ENCODE measurements at regions not wholly inside any gene's neighbourhood (a gene's known extent, or its start where the extent isn't known, plus 50 kb on each side); places are given as distances from the start of the nearest gene placed in this dataset.
A peak's percentile ranks its signal among the peaks of the same experiment; 100 is the strongest.

DNA sequence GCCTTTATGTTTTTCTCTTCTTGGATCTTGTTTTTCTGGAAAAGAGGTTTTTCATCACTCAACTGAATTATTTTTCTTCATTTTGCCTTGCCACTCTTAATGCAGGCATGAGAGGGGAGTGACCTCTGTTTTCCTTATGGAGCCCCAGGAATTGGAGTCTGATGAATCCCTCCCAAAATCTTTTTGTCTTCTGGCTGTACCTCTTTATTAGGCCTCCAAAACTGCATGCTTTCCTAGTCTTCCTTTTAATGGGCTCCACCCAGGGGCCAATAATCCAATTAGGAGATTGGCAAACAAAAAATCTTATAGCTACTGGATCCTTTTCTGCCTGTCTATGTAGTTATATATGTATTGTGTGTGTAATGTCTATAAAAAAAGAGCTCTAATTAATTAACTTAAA is 192.4 kb upstream of the PEX5L start:
- Mint-ChIP-seq H3K4me3 (no peak overlapping the region), H3K27me3 (no peaks in the 10 kb centered on the region), H3K9me3 (peaks cover 28% of the 10 kb centered on the region), H3K36me3 (ENCODE audit: low read depth) (peaks cover 2% of the 10 kb centered on the region), H3K4me1 (no peaks in the 10 kb centered on the region), H3K27ac (no peak overlapping the region)
- ATAC-seq (no peak), DNase-seq (no peak)

DNA sequence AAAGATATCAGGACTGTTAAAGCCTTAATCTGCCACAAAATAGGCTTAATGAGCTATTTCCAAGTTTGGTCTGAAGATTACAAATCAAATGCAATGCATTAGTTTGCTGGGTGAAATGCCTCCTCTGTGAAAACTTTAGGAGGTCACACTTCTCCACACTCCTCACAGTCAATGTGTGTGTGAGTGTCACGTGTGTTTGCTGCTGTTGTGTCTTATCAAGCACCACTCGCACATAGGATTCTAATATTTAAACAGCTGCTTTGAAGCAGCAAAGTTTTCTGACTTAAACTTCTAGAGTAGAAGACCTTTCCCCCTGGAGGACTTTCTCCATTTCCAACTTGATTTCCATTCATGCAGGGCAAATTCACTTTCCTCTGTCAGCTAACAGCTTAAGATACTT is 203.2 kb upstream of the PEX5L start:
- no peak for ATAC-seq
- Mint-ChIP-seq H3K27ac (no peak overlapping the region), H3K36me3 (ENCODE audit: low read depth) (no peaks in the 10 kb centered on the region), H3K27me3 (peaks cover under 1% of the 10 kb centered on the region), H3K9me3 (peaks cover 7% of the 10 kb centered on the region), H3K4me3 (no peak overlapping the region), H3K4me1 (no peaks in the 10 kb centered on the region)
- DNase-seq = no peak

DNA sequence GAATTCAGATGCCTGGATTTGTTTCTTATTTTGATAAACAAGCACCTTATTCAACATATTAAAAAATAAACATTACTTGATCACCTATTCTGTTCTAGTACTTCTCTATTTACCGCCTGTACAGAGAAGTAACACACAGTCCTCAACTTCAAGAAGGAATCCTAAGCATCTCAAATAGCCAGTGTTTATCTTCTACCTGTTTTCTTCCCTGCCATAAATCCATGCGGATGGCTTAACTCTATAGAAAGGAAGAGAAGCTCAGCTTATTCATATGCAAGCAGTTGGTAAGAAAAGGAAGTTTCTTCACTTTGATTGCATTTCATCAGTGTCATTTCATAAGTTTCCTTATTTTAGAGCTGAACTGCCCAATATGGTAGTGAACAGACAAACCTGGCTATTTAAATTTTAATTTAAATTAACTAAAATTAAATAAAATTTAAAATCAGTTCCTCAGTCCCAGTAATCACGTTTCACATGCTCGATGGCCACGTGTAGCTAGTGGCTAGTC is 210.0 kb upstream of the PEX5L start:
- no peaks in the 10 kb centered on the region for H3K36me3 Mint-ChIP-seq (ENCODE audit: low read depth)
- no peaks in the 10 kb centered on the region for H3K4me1 Mint-ChIP-seq
- no peak for ATAC-seq
- DNase-seq = no peak
- H3K27me3 Mint-ChIP-seq = peaks cover 2% of the 10 kb centered on the region
- no peak overlapping the region for H3K4me3 Mint-ChIP-seq
- H3K9me3 Mint-ChIP-seq = peaks cover 5% of the 10 kb centered on the region
- no peak overlapping the region for H3K27ac Mint-ChIP-seq

DNA sequence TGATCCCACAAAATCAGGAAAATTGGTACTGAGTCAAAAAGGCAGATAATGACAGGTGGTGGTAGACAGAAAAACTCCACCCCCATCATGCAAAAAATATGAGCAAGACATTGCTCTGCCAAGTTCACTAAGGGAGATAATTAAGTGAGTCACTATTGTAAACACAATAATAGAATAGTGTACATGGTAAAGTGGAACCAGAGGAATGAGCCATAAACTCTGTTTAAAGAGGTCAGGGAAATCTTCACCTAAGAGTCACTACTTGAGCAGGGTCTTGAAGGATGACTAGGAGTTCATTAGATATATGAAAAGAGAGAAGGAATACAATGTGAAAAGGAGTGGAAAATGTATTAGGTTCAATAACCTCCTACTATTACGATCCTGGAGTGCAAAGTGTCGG is 213.4 kb upstream of the PEX5L start:
- H3K4me3 Mint-ChIP-seq = no peak overlapping the region
- ATAC-seq (no peak), DNase-seq (no peak)
- no peaks in the 10 kb centered on the region for H3K36me3 Mint-ChIP-seq (ENCODE audit: low read depth)
- H3K27ac Mint-ChIP-seq = no peak overlapping the region
- H3K4me1 Mint-ChIP-seq = no peaks in the 10 kb centered on the region
- H3K27me3 Mint-ChIP-seq = no peaks in the 10 kb centered on the region
- peaks cover 1% of the 10 kb centered on the region for H3K9me3 Mint-ChIP-seq

DNA sequence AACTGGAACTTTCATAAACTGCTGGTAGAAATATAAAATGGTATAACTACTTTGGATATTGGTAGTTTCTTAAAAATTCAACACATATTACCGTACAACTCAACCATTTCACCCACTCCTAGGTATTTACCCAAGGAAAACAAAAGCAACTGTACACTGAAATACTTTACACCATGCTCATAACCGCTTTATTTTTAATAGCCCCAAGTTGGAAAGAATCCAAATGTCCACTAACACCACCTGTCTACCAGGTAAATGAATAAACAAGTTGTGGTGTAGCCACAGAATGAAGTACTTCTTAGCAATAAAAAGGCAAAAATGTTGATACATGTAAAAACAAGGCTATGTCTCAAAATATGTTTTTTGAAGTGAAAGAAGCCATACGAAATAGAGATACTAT is 215.9 kb upstream of the PEX5L start:
- peaks cover 3% of the 10 kb centered on the region for H3K9me3 Mint-ChIP-seq
- no peak for ATAC-seq
- H3K4me3 Mint-ChIP-seq = no peak overlapping the region
- no peaks in the 10 kb centered on the region for H3K4me1 Mint-ChIP-seq
- DNase-seq = no peak
- H3K36me3 Mint-ChIP-seq (ENCODE audit: low read depth) = no peaks in the 10 kb centered on the region
- H3K27me3 Mint-ChIP-seq = no peaks in the 10 kb centered on the region
- no peak overlapping the region for H3K27ac Mint-ChIP-seq

DNA sequence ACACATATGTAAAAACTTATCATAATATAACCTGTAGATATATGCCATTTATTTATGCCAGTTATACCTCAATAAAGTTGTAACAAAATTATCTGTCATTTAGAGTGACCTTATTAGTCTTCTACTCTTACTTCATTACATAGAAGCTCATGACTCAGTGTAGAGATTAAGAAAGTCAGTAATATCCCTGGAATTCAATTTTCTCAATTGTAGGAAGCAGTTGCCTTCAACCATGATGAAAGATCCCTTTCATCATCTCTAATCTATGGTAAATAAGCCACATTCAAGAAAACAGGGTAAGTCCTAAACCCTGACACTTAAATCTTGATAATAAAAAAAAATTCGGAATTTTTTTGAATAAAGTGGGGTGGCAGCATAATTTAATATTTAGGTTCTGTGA is 216.5 kb upstream of the PEX5L start:
- no peaks in the 10 kb centered on the region for H3K27me3 Mint-ChIP-seq
- ATAC-seq = no peak
- no peak overlapping the region for H3K4me3 Mint-ChIP-seq
- no peak overlapping the region for H3K27ac Mint-ChIP-seq
- H3K9me3 Mint-ChIP-seq = peaks cover 3% of the 10 kb centered on the region
- H3K36me3 Mint-ChIP-seq (ENCODE audit: low read depth) = no peaks in the 10 kb centered on the region
- no peaks in the 10 kb centered on the region for H3K4me1 Mint-ChIP-seq
- DNase-seq = no peak

GRCh38 chr3:180264479-180264878 is 227.7 kb upstream of the PEX5L start:
- Mint-ChIP-seq H3K9me3 (peaks cover 18% of the 10 kb centered on the region), H3K27ac (no peak overlapping the region), H3K4me3 (no peak overlapping the region), H3K4me1 (peaks cover 6% of the 10 kb centered on the region), H3K36me3 (ENCODE audit: low read depth) (no peaks in the 10 kb centered on the region), H3K27me3 (no peaks in the 10 kb centered on the region)
- no peak for ATAC-seq
- no peak for DNase-seq

DNA sequence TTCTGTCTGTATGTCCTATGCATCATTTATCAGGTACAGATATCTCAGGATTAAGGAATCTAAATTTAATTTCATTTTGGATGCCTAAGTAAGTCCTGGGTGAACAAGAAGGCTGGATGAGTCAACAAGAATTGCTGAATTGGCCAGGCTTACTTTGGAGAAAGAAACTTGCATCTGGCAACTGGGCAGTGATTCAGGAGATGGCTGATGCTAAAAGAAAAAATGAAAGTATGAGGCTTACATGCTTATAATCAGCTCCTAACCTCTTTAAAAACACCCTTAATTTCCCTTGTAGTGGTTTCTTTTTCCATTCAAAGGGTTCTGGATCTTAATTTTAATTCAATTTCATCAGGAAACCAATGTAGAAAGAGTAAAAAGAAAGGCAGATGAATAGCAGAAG is 228.8 kb upstream of the PEX5L start:
- Mint-ChIP-seq H3K36me3 (ENCODE audit: low read depth) (no peaks in the 10 kb centered on the region), H3K27me3 (no peaks in the 10 kb centered on the region), H3K9me3 (peaks cover 14% of the 10 kb centered on the region), H3K4me1 (peaks cover 6% of the 10 kb centered on the region), H3K4me3 (no peak overlapping the region), H3K27ac (no peak overlapping the region)
- ATAC-seq (no peak), DNase-seq (no peak)

- Mint-ChIP-seq H3K4me1 (peaks cover 6% of the 10 kb centered on the region), H3K9me3 (peaks cover 3% of the 10 kb centered on the region), H3K27me3 (no peaks in the 10 kb centered on the region), H3K27ac (no peak overlapping the region), H3K36me3 (ENCODE audit: low read depth) (no peaks in the 10 kb centered on the region), H3K4me3 (no peak overlapping the region)
- peak; percentile 78 for ATAC-seq
- no peak for DNase-seq
These were observed 230.6 kb upstream of the PEX5L start for GRCh38 chr3:180267202-180267843.

DNA sequence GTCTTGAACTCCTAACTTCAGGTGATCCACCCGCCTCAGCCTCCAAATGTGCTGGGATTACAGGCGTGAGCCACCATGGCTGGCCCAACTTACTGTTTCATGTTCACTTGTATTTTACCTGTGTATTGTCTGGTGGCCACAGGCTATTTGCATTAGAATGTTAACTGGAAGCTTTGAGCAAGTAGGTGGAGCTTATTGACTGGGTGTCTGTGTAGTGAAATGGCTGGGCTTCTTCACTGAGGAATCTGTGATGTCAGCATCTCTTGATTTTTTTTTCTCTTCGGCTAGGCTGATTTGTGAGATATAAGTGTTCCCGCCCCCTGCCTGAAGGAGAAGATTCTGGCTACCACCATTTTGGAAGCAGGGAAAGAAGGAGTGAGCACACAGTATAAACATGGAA is 237.8 kb upstream of the PEX5L start:
- Mint-ChIP-seq H3K4me1 (no peaks in the 10 kb centered on the region), H3K36me3 (ENCODE audit: low read depth) (no peaks in the 10 kb centered on the region), H3K9me3 (peaks cover 14% of the 10 kb centered on the region), H3K27me3 (no peaks in the 10 kb centered on the region), H3K4me3 (no peak overlapping the region), H3K27ac (no peak overlapping the region)
- no peak for ATAC-seq
- no peak for DNase-seq

GRCh38 chr3:180275176-180275575 is 238.4 kb upstream of the PEX5L start:
- ATAC-seq (no peak), DNase-seq (no peak)
- no peaks in the 10 kb centered on the region for H3K36me3 Mint-ChIP-seq (ENCODE audit: low read depth)
- no peaks in the 10 kb centered on the region for H3K27me3 Mint-ChIP-seq
- no peak overlapping the region for H3K27ac Mint-ChIP-seq
- H3K9me3 Mint-ChIP-seq = peaks cover 14% of the 10 kb centered on the region
- H3K4me1 Mint-ChIP-seq = no peaks in the 10 kb centered on the region
- no peak overlapping the region for H3K4me3 Mint-ChIP-seq

DNA sequence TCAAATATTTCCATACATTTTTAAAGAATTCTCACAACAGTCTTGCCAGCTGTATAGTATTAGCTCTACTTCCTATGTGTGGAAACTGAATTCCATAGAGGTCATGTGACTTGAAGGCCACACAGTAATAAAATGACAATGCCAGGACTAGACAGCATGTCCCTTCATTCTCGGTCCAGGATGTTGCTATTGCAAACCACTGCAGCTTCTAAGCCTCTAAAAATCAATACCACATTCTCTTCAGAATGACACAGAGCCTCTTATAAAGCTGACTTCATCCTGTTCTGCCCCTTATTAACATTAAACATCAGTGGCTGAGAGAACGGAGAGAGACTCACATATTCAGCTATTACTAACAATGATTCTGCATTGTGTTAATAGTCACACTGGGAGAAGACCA is 240.3 kb upstream of the PEX5L start:
- DNase-seq = no peak
- H3K27me3 Mint-ChIP-seq = no peaks in the 10 kb centered on the region

GRCh38 chr3:180278583-180279188 is 241.9 kb upstream of the PEX5L start:
- no peaks in the 10 kb centered on the region for H3K27me3 Mint-ChIP-seq
- DNase-seq (no peak), ATAC-seq (no peak)
- peaks cover 6% of the 10 kb centered on the region for H3K9me3 Mint-ChIP-seq
- no peaks in the 10 kb centered on the region for H3K4me1 Mint-ChIP-seq
- H3K36me3 Mint-ChIP-seq (ENCODE audit: low read depth) = no peaks in the 10 kb centered on the region
- no peak overlapping the region for H3K27ac Mint-ChIP-seq
- no peak overlapping the region for H3K4me3 Mint-ChIP-seq

More for the DNA sequence above, 240.3 kb upstream of the PEX5L start:
- H3K4me3 Mint-ChIP-seq = no peak overlapping the region
- no peak overlapping the region for H3K27ac Mint-ChIP-seq
- no peaks in the 10 kb centered on the region for H3K36me3 Mint-ChIP-seq (ENCODE audit: low read depth)
- H3K9me3 Mint-ChIP-seq = peaks cover 14% of the 10 kb centered on the region
- H3K4me1 Mint-ChIP-seq = no peaks in the 10 kb centered on the region
- ATAC-seq = no peak

DNA sequence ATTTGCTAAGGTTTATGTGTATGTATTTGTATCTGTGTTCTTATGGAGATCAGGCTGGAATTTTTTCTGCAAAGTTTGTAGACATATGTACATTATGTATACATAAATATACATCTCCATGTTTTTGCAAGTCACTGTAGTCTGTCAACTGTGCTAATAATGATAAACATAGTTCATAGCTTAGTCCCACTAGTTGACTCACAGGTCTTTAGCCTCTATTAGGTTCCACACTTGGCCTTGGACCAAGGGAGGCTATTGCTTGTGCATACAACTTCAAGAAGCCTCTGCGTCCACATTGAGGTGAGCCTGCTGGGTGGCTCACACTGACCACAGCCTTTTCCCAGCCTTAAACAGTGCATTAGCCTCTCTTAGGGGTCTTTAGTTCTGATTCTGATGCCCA is 243.8 kb upstream of the PEX5L start:
- Mint-ChIP-seq H3K4me1 (no peaks in the 10 kb centered on the region), H3K27me3 (no peaks in the 10 kb centered on the region), H3K9me3 (no peaks in the 10 kb centered on the region), H3K4me3 (no peak overlapping the region), H3K36me3 (ENCODE audit: low read depth) (no peaks in the 10 kb centered on the region), H3K27ac (no peak overlapping the region)
- ATAC-seq (no peak), DNase-seq (no peak)

- H3K4me1 Mint-ChIP-seq = no peaks in the 10 kb centered on the region
- ATAC-seq = no peak
- no peaks in the 10 kb centered on the region for H3K9me3 Mint-ChIP-seq
These were observed 245.6 kb upstream of the PEX5L start for GRCh38 chr3:180282386-180282785.

More at GRCh38 chr3:180282386-180282785, 245.6 kb upstream of the PEX5L start:
- Mint-ChIP-seq H3K4me3 (no peak overlapping the region), H3K27me3 (no peaks in the 10 kb centered on the region), H3K36me3 (ENCODE audit: low read depth) (no peaks in the 10 kb centered on the region), H3K27ac (no peak overlapping the region)
- DNase-seq = no peak

All from activated naive CD8-positive, alpha-beta T cell treated with anti-CD3 and anti-CD28 coated beads, Interleukin-2, amount 50 U/mL, for 24 hours (primary cell).